H1 (cell line): ENCODE measurements at regions not wholly inside any gene's neighbourhood (a gene's known extent, or its start where the extent isn't known, plus 50 kb on each side); places are given as distances from the start of the nearest gene placed in this dataset.

Experiments
- CTCF ChIA-PET: fragments of 300-600 bp; sonication (Branson Sonifier 250); formaldehyde crosslinking; loops from one replicate; lab custom pipeline; 2021; ENCODE audit not compliant: partially characterized antibody; lab: Charles Lee
- POLR2A ChIA-PET: fragments of 300-600 bp; sonication (Branson Sonifier 250); formaldehyde crosslinking; loops from one replicate; lab custom pipeline; 2021; ENCODE audit warnings: inconsistent platforms; ENCODE audit not compliant: partially characterized antibody; lab: Charles Lee
- DNase-seq, 2 experiments: peaks; one replicate each; pipeline versions ENCODE4 v3.0.0 to v3.0.0-alpha.2; 2010 to 2022; ENCODE audit warnings: low spot score in 2 of 2, low read depth in 1 of 2, mixed read lengths in 1 of 2
- FAIRE-seq: peaks from 2 replicates; lab custom pipeline; 2011; peaks lifted over from hg19 to GRCh38; lab: Jason Lieb, UNC
- H2AFZ ChIP-seq: 2 replicates; pipeline ENCODE4 v1.8.1; 2012; ENCODE audit warnings: low read length, inconsistent platforms
- H2AK5ac ChIP-seq: 2 replicates; pipeline ENCODE4 v1.6.1; 2013; ENCODE audit warnings: low read depth, low read length
- H2BK120ac ChIP-seq: replicated peaks from 2 replicates; pipeline ENCODE3; 2013; ENCODE audit warnings: low read depth, low read length, inconsistent platforms
- H2BK12ac ChIP-seq: 2 replicates; pipeline ENCODE4 v1.6.1; 2013; ENCODE audit warnings: low read depth, low read length
- H2BK15ac ChIP-seq: 2 replicates; pipeline ENCODE4 v1.6.1; 2013; ENCODE audit warnings: low read length
- H2BK20ac ChIP-seq: 2 replicates; pipeline ENCODE4 v1.6.1; 2013; ENCODE audit warnings: low read length
- H2BK5ac ChIP-seq: 2 replicates; pipeline ENCODE4 v1.6.1; 2013; ENCODE audit warnings: low read depth, low read length
- H3K14ac ChIP-seq: 2 replicates; pipeline ENCODE4 v1.6.1; 2013; ENCODE audit warnings: inconsistent platforms; ENCODE audit not compliant: insufficient read length
- H3K18ac ChIP-seq: 2 replicates; pipeline ENCODE4 v1.6.1; 2013; ENCODE audit warnings: low read length; ENCODE audit errors: extremely low read depth
- H3K23ac ChIP-seq: 2 replicates; pipeline ENCODE4 v1.6.1; 2013; ENCODE audit warnings: inconsistent platforms; ENCODE audit not compliant: insufficient read length
- H3K23me2 ChIP-seq: 2 replicates; pipeline ENCODE4 v1.6.1; 2013; ENCODE audit warnings: low read depth, low read length
- H3K27ac ChIP-seq: 2 replicates; pipeline ENCODE4 v1.6.1; 2011; ENCODE audit warnings: low read depth, low read length, inconsistent platforms
- H3K27me3 ChIP-seq, 4 experiments: replicated peaks in 1 of 4; 1 replicate in 1 of 4; 2 replicates in 3 of 4; pipeline versions ENCODE4 v1.6.1 to v1.8.1; 2011 to 2013; ENCODE audit warnings: low read length in 3 of 4, mild to moderate bottlenecking in 3 of 4, inconsistent platforms in 2 of 4, mixed read lengths in 2 of 4, moderate library complexity in 1 of 4; ENCODE audit not compliant: control insufficient read depth in 3 of 4, insufficient read depth in 3 of 4; ENCODE audit errors: extremely low read depth in 1 of 4
- H3K36me3 ChIP-seq, 4 experiments: 2 replicates each; pipeline versions ENCODE4 v1.6.1 to v1.8.1; 2011 to 2013; ENCODE audit warnings: mild to moderate bottlenecking in 4 of 4, low read length in 3 of 4, moderate library complexity in 2 of 4, control low read depth in 1 of 4, inconsistent platforms in 1 of 4; ENCODE audit not compliant: insufficient read depth in 4 of 4, control insufficient read depth in 2 of 4
- H3K4ac ChIP-seq: replicated peaks from 2 replicates; pipeline ENCODE3; 2013; ENCODE audit warnings: low read length, low read depth, mixed read lengths, inconsistent platforms; ENCODE audit not compliant: insufficient read length
- H3K4me1 ChIP-seq, 4 experiments: replicated peaks in 1 of 4; 1 replicate in 1 of 4; 2 replicates in 3 of 4; pipeline versions ENCODE4 v1.6.1 to v1.8.1; 2011 to 2013; ENCODE audit warnings: low read length in 3 of 4, inconsistent platforms in 2 of 4, mixed read lengths in 1 of 4; ENCODE audit not compliant: insufficient read depth in 4 of 4, control insufficient read depth in 3 of 4
- H3K4me2 ChIP-seq, 2 experiments: 2 replicates each; pipeline versions ENCODE4 v1.6.1 to v1.8.1; 2011 to 2013; ENCODE audit warnings: low read depth in 2 of 2, low read length in 2 of 2, control low read depth in 1 of 2, inconsistent platforms in 1 of 2, mild to moderate bottlenecking in 1 of 2; ENCODE audit not compliant: insufficient read depth in 1 of 2
- H3K4me3 ChIP-seq, 4 experiments: fragments of 200-600, 300-600 bp in 1 of 4; sonication (generic), shearing (Covaris generic), sonication (Bioruptor Twin) in 1 of 4; 2 replicates each; pipeline versions ENCODE4 v1.5.1 to v1.8.1; 2011 to 2016; ENCODE audit warnings: low read length in 4 of 4, low read depth in 3 of 4, control low read depth in 2 of 4, inconsistent platforms in 2 of 4, mild to moderate bottlenecking in 2 of 4, mixed read lengths in 1 of 4, moderate library complexity in 1 of 4; ENCODE audit not compliant: insufficient read depth in 2 of 4; ENCODE audit errors: extremely low read depth in 1 of 4
- H3K56ac ChIP-seq: replicated peaks from 2 replicates; pipeline ENCODE3; 2013; ENCODE audit warnings: low read depth, mild to moderate bottlenecking, mixed read lengths, low read length, inconsistent platforms; ENCODE audit not compliant: insufficient read length
- H3K79me1 ChIP-seq: 2 replicates; pipeline ENCODE4 v1.6.1; 2013; ENCODE audit warnings: low read depth, low read length, control low read depth
- H3K79me2 ChIP-seq, 2 experiments: 2 replicates each; pipeline versions ENCODE4 v1.6.1 to v1.8.1; 2012 to 2013; ENCODE audit warnings: low read length in 2 of 2, mild to moderate bottlenecking in 2 of 2, inconsistent platforms in 1 of 2; ENCODE audit not compliant: insufficient read depth in 2 of 2, control insufficient read depth in 1 of 2
- H3K9ac ChIP-seq, 4 experiments: replicated peaks in 1 of 4; 1 replicate in 1 of 4; 2 replicates in 3 of 4; pipeline versions ENCODE4 v1.6.1 to v1.8.1; 2011 to 2013; ENCODE audit warnings: low read depth in 3 of 4, low read length in 3 of 4, control low read depth in 2 of 4, mild to moderate bottlenecking in 2 of 4, moderate library complexity in 2 of 4, inconsistent platforms in 1 of 4; ENCODE audit errors: extremely low read depth in 1 of 4
- H3K9me3 ChIP-seq, 2 experiments: 2 replicates each; pipeline versions ENCODE4 v1.6.1 to v1.8.1; 2012 to 2013; ENCODE audit warnings: mild to moderate bottlenecking in 2 of 2, moderate library complexity in 2 of 2, control low read depth in 1 of 2, inconsistent platforms in 1 of 2, low read depth in 1 of 2, low read length in 1 of 2, mixed read lengths in 1 of 2; ENCODE audit not compliant: insufficient read depth in 2 of 2
- H4K20me1 ChIP-seq, 2 experiments: replicated peaks in 1 of 2; 2 replicates each; pipeline versions ENCODE3 to v1.8.1; 2011 to 2013; ENCODE audit warnings: inconsistent platforms in 2 of 2, low read length in 2 of 2, mild to moderate bottlenecking in 1 of 2; ENCODE audit not compliant: insufficient read depth in 2 of 2, control insufficient read depth in 1 of 2
- H4K5ac ChIP-seq: 2 replicates; pipeline ENCODE4 v1.6.1; 2013; ENCODE audit warnings: low read length, low read depth, mixed read lengths, inconsistent platforms; ENCODE audit not compliant: insufficient read length
- H4K8ac ChIP-seq: 2 replicates; pipeline ENCODE4 v1.8.0; 2013; ENCODE audit warnings: mild to moderate bottlenecking, moderate library complexity, low read length, inconsistent platforms; ENCODE audit not compliant: insufficient read depth; ENCODE audit errors: extremely low read depth
- H4K91ac ChIP-seq: replicated peaks from 2 replicates; pipeline ENCODE3; 2013; ENCODE audit warnings: low read length, mixed read lengths, inconsistent platforms; ENCODE audit not compliant: insufficient read length
- BACH1 ChIP-seq: IDR thresholded peaks from 2 replicates; pipeline ENCODE4 v1.6.1; 2012; ENCODE audit warnings: low read length, improper control_type of control experiment
- CHD1 ChIP-seq: IDR thresholded peaks from 2 replicates; pipeline ENCODE4 v1.6.1; 2012; ENCODE audit warnings: low read depth, low read length, improper control_type of control experiment
- EZH2 ChIP-seq: fragments of 200-600 bp; sonication (generic); IDR thresholded peaks from 2 replicates; pipeline ENCODE4 v1.7.1; 2012; ENCODE audit warnings: low read depth, mild to moderate bottlenecking, moderate library complexity, low read length, inconsistent platforms; ENCODE audit not compliant: severe bottlenecking
- HDAC2 ChIP-seq, 2 experiments: fragments of 300-600 bp in 1 of 2; sonication (generic) in 1 of 2; IDR thresholded peaks; 2 replicates each; pipeline ENCODE4 v1.6.1; 2011 to 2012; ENCODE audit warnings: low read depth in 2 of 2, low read length in 2 of 2, mild to moderate bottlenecking in 2 of 2, moderate library complexity in 2 of 2, borderline replicate concordance in 1 of 2, inconsistent platforms in 1 of 2
- MAFK ChIP-seq: IDR thresholded peaks from 2 replicates; pipeline ENCODE4 v1.6.1; 2012; ENCODE audit warnings: low read depth, mild to moderate bottlenecking, improper control_type of control experiment, low read length
- NANOG ChIP-seq: IDR thresholded peaks from 2 replicates; pipeline ENCODE4 v1.6.1; 2011; ENCODE audit warnings: low read length, low read depth, mild to moderate bottlenecking, inconsistent platforms; ENCODE audit not compliant: insufficient read depth, poor library complexity, severe bottlenecking
- SP2 ChIP-seq: IDR thresholded peaks from 2 replicates; pipeline ENCODE4 v1.6.1; 2012; ENCODE audit warnings: mild to moderate bottlenecking, low read length, inconsistent platforms
- SP4 ChIP-seq: IDR thresholded peaks from 2 replicates; pipeline ENCODE4 v1.6.1; 2012; ENCODE audit warnings: low read length, inconsistent platforms
- SUZ12 ChIP-seq: fragments of 200-600 bp; sonication (generic); IDR thresholded peaks from 2 replicates; pipeline ENCODE4 v1.6.1; 2012; ENCODE audit warnings: mild to moderate bottlenecking, inconsistent platforms, low read length, moderate library complexity, mixed read lengths
- TAF1 ChIP-seq: IDR thresholded peaks from 2 replicates; pipeline ENCODE4 v1.6.1; 2011; ENCODE audit warnings: mild to moderate bottlenecking, low read depth, low read length
- TBP ChIP-seq: IDR thresholded peaks from 2 replicates; pipeline ENCODE4 v1.6.1; 2011; ENCODE audit warnings: low read depth, low read length, improper control_type of control experiment
- TCF12 ChIP-seq: IDR thresholded peaks from 2 replicates; pipeline ENCODE4 v1.6.1; 2011; ENCODE audit warnings: low read depth, mild to moderate bottlenecking, low read length
- YY1 ChIP-seq: IDR thresholded peaks from 2 replicates; pipeline ENCODE4 v1.6.1; 2011; ENCODE audit warnings: low read depth, mild to moderate bottlenecking, low read length
- WGBS, 2 experiments: shearing (Covaris generic) in 1 of 2; methylation state at CpG; one replicate each; pipeline versions ENCODE4 v1.1.6 to v1.1.7; 2013 to 2015; ENCODE audit warnings: low lambda C conversion rate in 2 of 2, mixed read lengths in 2 of 2, inconsistent platforms in 1 of 2, low coverage in 1 of 2, missing lambda C conversion rate in 1 of 2; ENCODE audit not compliant: insufficient replicate concordance in 2 of 2, insufficient coverage in 1 of 2, insufficient read length in 1 of 2; ENCODE audit errors: extremely low coverage in 1 of 2, missing lambda C conversion rate in 1 of 2; 5-methylcytosine and 5-hydroxymethylcytosine counted together

DNA sequence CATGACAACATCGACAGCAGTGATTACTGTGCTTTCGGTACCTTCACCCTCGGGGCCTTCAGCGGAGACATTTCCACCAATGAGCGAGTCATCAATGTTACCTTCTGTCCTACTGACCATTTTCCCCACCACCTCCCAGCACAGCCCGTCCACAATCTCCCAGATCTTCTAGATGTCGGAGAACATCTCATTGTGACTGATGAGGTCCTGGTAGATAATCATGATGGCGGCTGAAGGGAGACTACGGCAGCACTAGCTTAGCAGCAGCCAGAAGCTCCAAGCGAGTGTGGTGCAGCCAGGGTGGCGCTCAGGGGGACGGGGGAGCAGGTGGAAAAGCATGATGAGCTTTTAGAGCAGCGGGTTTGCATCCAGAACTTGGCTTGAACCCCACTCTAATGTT, 379.0 kb downstream of the TLR4 start:
- Histone ChIP-seq H2BK12ac (no peak overlapping the region), H3K27me3 (no peaks in the 10 kb centered on the region), H2BK120ac (no peak overlapping the region), H2BK15ac (no peak overlapping the region), H3K36me3 (no peaks in the 10 kb centered on the region), H3K9ac (no peak overlapping the region), H3K4me3 (no peak overlapping the region), H3K27ac (no peak overlapping the region), H4K5ac (no peak overlapping the region), H3K23me2 (no peaks in the 10 kb centered on the region), H3K23ac (no peak overlapping the region), H3K56ac (no peak overlapping the region), H3K9me3 (no peaks in the 10 kb centered on the region), H3K4ac (no peak overlapping the region), H4K91ac (no peak overlapping the region), H3K4me2 (no peak overlapping the region), H3K4me1 (no peaks in the 10 kb centered on the region), H2BK5ac (no peak overlapping the region), H3K79me1 (no peaks in the 10 kb centered on the region), H3K18ac (no peak overlapping the region), H4K20me1 (no peaks in the 10 kb centered on the region), H3K14ac (no peak overlapping the region), H2BK20ac (no peak overlapping the region), H4K8ac (no peak overlapping the region), H3K79me2 (no peaks in the 10 kb centered on the region), H2AFZ (no peak overlapping the region), H2AK5ac (no peak overlapping the region)
- FAIRE-seq, result no peak
- ChIA-PET CTCF (no interaction called here), POLR2A (no interaction called here)
- TF ChIP-seq TBP (no peak), SP2 (no peak), NANOG (no peak), CHD1 (no peak), SUZ12 (no peak), BACH1 (no peak), YY1 (no peak), EZH2 (no peak), HDAC2 (IDR thresholded peaks at IDR 0.05; ENCODE audit: borderline replicate concordance in 1 of 2, low read depth in 2 of 2, low read length in 2 of 2) (no peak), SP4 (no peak), TCF12 (no peak), TAF1 (no peak), MAFK (no peak)
- no peak for DNase-seq
- 97% methylated on average over 8 of the region's 13 CpGs; no CpG with 5 or more reads in 1 of the 2 experiments for WGBS, 2 experiments
